Ishikawa (cell line): ENCODE measurements at regions not wholly inside any gene's neighbourhood (a gene's known extent, or its start where the extent isn't known, plus 50 kb on each side); places are given as distances from the start of the nearest gene placed in this dataset.

Source experiments
- CEBPB ChIP-seq: IDR thresholded peaks from 2 replicates; pipeline ENCODE4 v1.6.1; 2012
- CREB1 ChIP-seq: IDR thresholded peaks from 2 replicates; pipeline ENCODE4 v1.6.1; 2012; ENCODE audit warnings: low read depth
- EP300 ChIP-seq: IDR thresholded peaks from 2 replicates; pipeline ENCODE4 v1.6.1; 2012; ENCODE audit warnings: borderline replicate concordance
- FOXM1 ChIP-seq: IDR thresholded peaks from 2 replicates; pipeline ENCODE4 v1.6.1; 2012; ENCODE audit warnings: low read depth, borderline replicate concordance
- MAX ChIP-seq: IDR thresholded peaks from 2 replicates; pipeline ENCODE4 v1.6.1; 2012
- RAD21 ChIP-seq: IDR thresholded peaks from 2 replicates; pipeline ENCODE4 v1.6.1; 2012; ENCODE audit warnings: low read depth
- REST ChIP-seq: IDR thresholded peaks from 2 replicates; pipeline ENCODE4 v1.6.1; 2012; ENCODE audit warnings: low read depth, mild to moderate bottlenecking
- TAF1 ChIP-seq: IDR thresholded peaks from 2 replicates; pipeline ENCODE4 v1.6.1; 2012; ENCODE audit warnings: low read depth, mild to moderate bottlenecking
- TCF12 ChIP-seq: IDR thresholded peaks from 2 replicates; pipeline ENCODE4 v1.6.1; 2012; ENCODE audit warnings: low read depth
- TEAD4 ChIP-seq: IDR thresholded peaks from 2 replicates; pipeline ENCODE4 v1.6.1; 2012
- USF1 ChIP-seq: IDR thresholded peaks from 2 replicates; pipeline ENCODE4 v1.6.1; 2012
- YY1 ChIP-seq: IDR thresholded peaks from 2 replicates; pipeline ENCODE4 v1.6.1; 2012; ENCODE audit warnings: low read depth
- ZBTB7A ChIP-seq: IDR thresholded peaks from 2 replicates; pipeline ENCODE4 v1.6.1; 2012; ENCODE audit warnings: low read depth

DNA sequence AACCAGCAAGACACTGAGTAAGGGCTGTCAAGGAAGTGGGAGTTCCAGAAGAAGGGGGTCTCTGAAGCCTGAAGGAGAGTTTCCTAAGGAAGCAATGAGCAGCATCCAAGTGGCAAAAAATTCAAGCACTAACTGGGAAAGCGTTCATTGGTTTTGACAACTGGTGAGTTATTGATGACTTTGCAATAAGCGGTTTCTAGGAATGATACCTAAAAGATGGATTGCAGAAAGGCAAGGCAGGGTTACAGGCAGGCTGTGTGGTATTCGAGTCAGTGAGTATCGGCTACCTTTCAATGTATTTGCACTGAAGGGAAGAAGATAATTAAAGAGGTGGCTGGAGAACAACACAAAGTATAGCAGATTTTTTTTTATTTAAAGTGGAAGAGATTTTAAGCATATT lies 59.3 kb upstream of the NCAM1 start:
- TF ChIP-seq MAX (no peak), YY1 (no peak), TEAD4 (no peak), CEBPB (no peak), TCF12 (no peak), TAF1 (no peak), CREB1 (no peak), REST (no peak), RAD21 (no peak), FOXM1 (no peak), ZBTB7A (no peak), EP300 (no peak), USF1 (no peak)
